ENCODE measurements at regions not wholly inside any gene's neighbourhood (a gene's known extent, or its start where the extent isn't known, plus 50 kb on each side); places are given as distances from the start of the nearest gene placed in this dataset.

GRCh38 chr2:163252199-163252598 is 413.6 kb upstream of the KCNH7 start:
- no peaks in the 10 kb centered on the region for H3K27me3 ChIP-seq
- no peaks in the 10 kb centered on the region for H3K9me3 ChIP-seq
- H3K36me3 ChIP-seq = no peaks in the 10 kb centered on the region
- ATAC-seq = no peak
- intact Hi-C loops (cut with DNase I; ENCODE audit: low total_unique reads) = no loop called here
- no peaks in the 10 kb centered on the region for H3K4me1 ChIP-seq
- no peak overlapping the region for H3K4me3 ChIP-seq
- no peak overlapping the region for H3K27ac ChIP-seq
- no peak for DNase-seq
- in situ Hi-C loops (cut with MboI; ENCODE audit: low sequenced_read_pairs in 4 of 4) = no loop called here
- TF ChIP-seq CTCF (IDR thresholded peaks at IDR 0.05 in 4 of 5, conservative IDR thresholded peaks at IDR 0.05 in 1 of 5) (no peak), POLR2A (IDR thresholded peaks at IDR 0.05) (no peak)

- in situ Hi-C loops (cut with MboI; ENCODE audit: low sequenced_read_pairs in 4 of 4) = no loop called here
- H3K4me1 ChIP-seq = no peaks in the 10 kb centered on the region
- no peak overlapping the region for H3K27ac ChIP-seq
- no peaks in the 10 kb centered on the region for H3K36me3 ChIP-seq
- TF ChIP-seq POLR2A (IDR thresholded peaks at IDR 0.05) (no peak), CTCF (IDR thresholded peaks at IDR 0.05 in 4 of 5, conservative IDR thresholded peaks at IDR 0.05 in 1 of 5) (no peak)
- H3K27me3 ChIP-seq = no peaks in the 10 kb centered on the region
- H3K9me3 ChIP-seq = no peaks in the 10 kb centered on the region
- no peak for ATAC-seq
- intact Hi-C loops (cut with DNase I; ENCODE audit: low total_unique reads) = no loop called here
- DNase-seq = no peak
- no peak overlapping the region for H3K4me3 ChIP-seq
These were observed 410.0 kb upstream of the KCNH7 start for GRCh38 chr2:163248376-163249253.

- Histone ChIP-seq H3K27ac (no peak overlapping the region), H3K4me1 (no peaks in the 10 kb centered on the region), H3K9me3 (no peaks in the 10 kb centered on the region), H3K4me3 (no peak overlapping the region), H3K27me3 (no peaks in the 10 kb centered on the region), H3K36me3 (no peaks in the 10 kb centered on the region)
- ATAC-seq (no peak), DNase-seq (no peak)
- in situ Hi-C loops (cut with MboI; ENCODE audit: low sequenced_read_pairs in 4 of 4) = no loop called here
- TF ChIP-seq POLR2A (IDR thresholded peaks at IDR 0.05) (no peak), CTCF (IDR thresholded peaks at IDR 0.05 in 4 of 5, conservative IDR thresholded peaks at IDR 0.05 in 1 of 5) (no peak)
- intact Hi-C loops (cut with DNase I; ENCODE audit: low total_unique reads) = no loop called here
These were observed 409.3 kb upstream of the KCNH7 start for GRCh38 chr2:163247847-163248220.

- intact Hi-C loops (cut with DNase I; ENCODE audit: low total_unique reads) = no loop called here
- no peaks in the 10 kb centered on the region for H3K9me3 ChIP-seq
- no peak overlapping the region for H3K4me3 ChIP-seq
- no peaks in the 10 kb centered on the region for H3K36me3 ChIP-seq
- no peaks in the 10 kb centered on the region for H3K4me1 ChIP-seq
- H3K27me3 ChIP-seq = no peaks in the 10 kb centered on the region
- no peak for TF ChIP-seq CTCF (IDR thresholded peaks at IDR 0.05 in 4 of 5, conservative IDR thresholded peaks at IDR 0.05 in 1 of 5)
- no peak for TF ChIP-seq POLR2A (IDR thresholded peaks at IDR 0.05)
- in situ Hi-C loops (cut with MboI; ENCODE audit: low sequenced_read_pairs in 4 of 4) = no loop called here
- DNase-seq (no peak), ATAC-seq (no peak)
- no peak overlapping the region for H3K27ac ChIP-seq
These were observed 408.7 kb upstream of the KCNH7 start for GRCh38 chr2:163247156-163247846.
